Endothelial cell of umbilical vein (primary cell): ENCODE measurements at regions not wholly inside any gene's neighbourhood (a gene's known extent, or its start where the extent isn't known, plus 50 kb on each side); places are given as distances from the start of the nearest gene placed in this dataset.

Source experiments
- BruUV-seq: library from RNA; stranded (reverse); fragments of 400-500 nt; replicated peaks from 2 replicates; lab custom pipeline; 2021; lab: Mats Ljungman, UMichigan
- CTCF ChIA-PET: fragments of 300-600, 350-600 bp; sonication (Branson Sonifier 250); formaldehyde crosslinking; loops from one replicate; lab custom pipeline; 2021; ENCODE audit warnings: antibody characterized with exemption, inconsistent platforms; lab: Charles Lee
- POLR2A ChIA-PET: fragments of 300-600, 350-600 bp; sonication (Branson Sonifier 250); formaldehyde crosslinking; loops from one replicate; lab custom pipeline; 2021; ENCODE audit warnings: antibody characterized with exemption, inconsistent platforms; lab: Charles Lee
- DNase-seq: peaks from one replicate; pipeline ENCODE4 v3.0.0-alpha.2; 2011; ENCODE audit warnings: low read depth, low spot score
- FAIRE-seq: peaks from 2 replicates; lab custom pipeline; 2011; peaks lifted over from hg19 to GRCh38; lab: Jason Lieb, UNC
- H2AFZ ChIP-seq: 2 replicates; pipeline ENCODE4 v1.6.0; 2012; ENCODE audit warnings: low read depth, low read length, control low read depth, inconsistent platforms
- H3K27ac ChIP-seq: 2 replicates; pipeline ENCODE4 v1.5.1; 2011; ENCODE audit warnings: low read depth, mild to moderate bottlenecking, control low read depth, low read length, moderate library complexity; ENCODE audit not compliant: insufficient read depth
- H3K27me3 ChIP-seq, 2 experiments: 2 replicates each; pipeline versions ENCODE4 v1.6.0 to v1.6.1; 2011; ENCODE audit warnings: low read length in 2 of 2, mixed read lengths in 1 of 2; ENCODE audit not compliant: control insufficient read depth in 2 of 2, insufficient read depth in 2 of 2
- H3K36me3 ChIP-seq, 2 experiments: 2 replicates in 1 of 2; 3 replicates in 1 of 2; pipeline ENCODE4 v1.5.1; 2011; ENCODE audit warnings: low read length in 2 of 2, mild to moderate bottlenecking in 1 of 2, moderate library complexity in 1 of 2; ENCODE audit not compliant: control insufficient read depth in 2 of 2, insufficient read depth in 2 of 2; ENCODE audit errors: extremely low read depth in 1 of 2
- H3K4me1 ChIP-seq: 3 replicates; pipeline ENCODE4 v1.5.1; 2011; ENCODE audit warnings: mild to moderate bottlenecking, low read length; ENCODE audit not compliant: control insufficient read depth, insufficient read depth; ENCODE audit errors: extremely low read depth
- H3K4me2 ChIP-seq: 2 replicates; pipeline ENCODE4 v1.6.1; 2011; ENCODE audit warnings: low read length, control low read depth, mixed read lengths; ENCODE audit not compliant: insufficient read depth
- H3K4me3 ChIP-seq, 3 experiments: fragments of 200-600 bp in 1 of 3; sonication (generic), shearing (Covaris generic) in 1 of 3; replicated peaks in 1 of 3; 2 replicates each; pipeline ENCODE4 v1.5.1; 2011 to 2016; ENCODE audit warnings: control low read depth in 3 of 3, low read length in 3 of 3, mild to moderate bottlenecking in 2 of 3, inconsistent platforms in 1 of 3, low read depth in 1 of 3, moderate library complexity in 1 of 3; ENCODE audit not compliant: insufficient read depth in 1 of 3
- H3K79me2 ChIP-seq: 2 replicates; pipeline ENCODE4 v1.6.0; 2012; ENCODE audit warnings: low read length, inconsistent platforms; ENCODE audit not compliant: control insufficient read depth, insufficient read depth
- H3K9ac ChIP-seq: replicated peaks from 2 replicates; pipeline ENCODE3; 2011; ENCODE audit warnings: low read length, control low read depth; ENCODE audit not compliant: insufficient read depth; ENCODE audit errors: extremely low read depth
- H3K9me1 ChIP-seq: replicated peaks from 3 replicates; pipeline ENCODE4 v1.6.0; 2011; ENCODE audit warnings: mild to moderate bottlenecking, low read length; ENCODE audit not compliant: control insufficient read depth, insufficient read depth; ENCODE audit errors: extremely low read depth
- H3K9me3 ChIP-seq: replicated peaks from 2 replicates; pipeline ENCODE4 v1.5.1; 2012; ENCODE audit warnings: low read length, inconsistent platforms; ENCODE audit not compliant: control insufficient read depth, insufficient read depth
- H4K20me1 ChIP-seq: replicated peaks from 2 replicates; pipeline ENCODE3; 2011; ENCODE audit warnings: mild to moderate bottlenecking, low read length; ENCODE audit not compliant: control insufficient read depth, insufficient read depth; ENCODE audit errors: extremely low read depth
- CTCF ChIP-seq, 2 donors: IDR thresholded peaks; 1 replicate in 1 of 2; 2 replicates in 1 of 2; pipeline ENCODE4 v1.5.1; 2011; ENCODE audit warnings: low read length in 2 of 2, mild to moderate bottlenecking in 2 of 2, moderate library complexity in 2 of 2, control low read depth in 1 of 2, inconsistent platforms in 1 of 2, low read depth in 1 of 2; ENCODE audit not compliant: insufficient read depth in 1 of 2; ENCODE audit errors: extremely low read depth in 1 of 2
- EZH2 ChIP-seq: IDR thresholded peaks from 2 replicates; pipeline ENCODE4 v1.6.1; 2012; ENCODE audit warnings: borderline replicate concordance, low read depth, mild to moderate bottlenecking, moderate library complexity, low read length, inconsistent platforms; ENCODE audit not compliant: severe bottlenecking
- GATA2 ChIP-seq: IDR thresholded peaks from 2 replicates; pipeline ENCODE4 v1.7.0; 2011; ENCODE audit warnings: low read depth, mild to moderate bottlenecking, moderate library complexity, mixed read lengths, low read length; ENCODE audit not compliant: insufficient read length, insufficient read depth
- JUN ChIP-seq: IDR thresholded peaks from 2 replicates; pipeline ENCODE4 v1.6.1; 2011; ENCODE audit warnings: borderline replicate concordance, low read depth; ENCODE audit not compliant: insufficient read length, insufficient read depth
- MYC ChIP-seq: IDR thresholded peaks from one replicate; pipeline ENCODE4 v1.6.1; 2011; ENCODE audit warnings: mild to moderate bottlenecking, low read depth, low read length
- POLR2A ChIP-seq: IDR thresholded peaks from 2 replicates; pipeline ENCODE4 v1.6.1; 2012; ENCODE audit warnings: low read depth, mild to moderate bottlenecking, control low read depth, low read length
- POLR2AphosphoS5 ChIP-seq: IDR thresholded peaks from 2 replicates; pipeline ENCODE4 v1.6.1; 2012; ENCODE audit warnings: low read depth, mild to moderate bottlenecking, control low read depth, low read length, moderate library complexity; ENCODE audit not compliant: insufficient read depth
- dilution Hi-C: fragments of 300-500 bp; cut with MboI; formaldehyde crosslinking; loops from one replicate; pipeline ENCODE4 v1.15.0; 2019; ENCODE audit warnings: low sequenced_read_pairs; ENCODE audit not compliant: extremely low pct_ligation_motif_present
- intact Hi-C: fragments of 100-400 bp; cut with micrococcal nuclease; formaldehyde crosslinking; loops from one replicate; pipeline ENCODE4 v1.10.0; 2022
- TF ChIP-seq, protein P1 (sequence below): IDR thresholded peaks from 2 replicates; pipeline ENCODE4 v1.6.1; 2011; ENCODE audit not compliant: insufficient read depth, insufficient read length

- H3K79me2 ChIP-seq: no peaks in the 10 kb centered on the region
- no peaks in the 10 kb centered on the region for H3K4me1 ChIP-seq
- no peak overlapping the region for H3K4me2 ChIP-seq
- no TSS peak for BruUV-seq
- intact Hi-C loops: no loop called here
- no peaks in the 10 kb centered on the region for H4K20me1 ChIP-seq
- CTCF ChIA-PET: no interaction called here
- no peaks in the 10 kb centered on the region for H3K9me3 ChIP-seq
- TF ChIP-seq MYC (no peak), POLR2AphosphoS5 (no peak), JUN (no peak), POLR2A (no peak)
- H3K36me3 ChIP-seq: no peaks in the 10 kb centered on the region
- FAIRE-seq: no peak
- no peaks in the 10 kb centered on the region for H3K9me1 ChIP-seq
- POLR2A ChIA-PET: no interaction called here
- no peak overlapping the region for H3K27ac ChIP-seq
- no peak overlapping the region for H2AFZ ChIP-seq
- no peak overlapping the region for H3K9ac ChIP-seq
- no peak for DNase-seq
- dilution Hi-C loops: no loop called here
- no peak overlapping the region for H3K4me3 ChIP-seq
- H3K27me3 ChIP-seq: no peaks in the 10 kb centered on the region
These were observed 63.1 kb downstream of the GLUD2 start for GRCh38 chrX:121110536-121110935.

DNA sequence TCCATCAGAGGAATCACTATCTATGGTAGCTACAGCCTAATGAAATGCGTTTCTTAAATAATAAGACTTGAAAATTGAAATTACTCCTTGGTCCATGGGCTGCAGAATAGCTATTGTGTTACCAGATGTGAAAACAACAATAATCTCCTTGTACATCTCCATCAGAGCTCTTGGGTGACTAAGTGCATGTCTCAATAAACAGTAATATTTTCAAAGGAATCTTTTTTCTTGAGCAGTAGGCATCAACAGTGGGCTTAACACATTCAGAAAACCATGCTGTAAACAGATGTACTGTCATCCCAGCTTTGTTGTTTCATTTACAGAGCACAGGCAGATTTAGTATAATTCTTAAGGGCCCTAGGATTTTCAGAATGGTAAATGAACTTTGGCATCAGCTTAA is 67.3 kb downstream of the GLUD2 start:
- no peak overlapping the region for H2AFZ ChIP-seq
- no TSS peak for BruUV-seq
- ChIA-PET POLR2A (no interaction called here), CTCF (no interaction called here)
- intact Hi-C loops (no loop called here), dilution Hi-C loops (no loop called here)
- H3K9ac ChIP-seq: no peak overlapping the region
- H3K4me3 ChIP-seq: no peak overlapping the region
- FAIRE-seq: no peak
- no peaks in the 10 kb centered on the region for H3K9me3 ChIP-seq
- H3K4me2 ChIP-seq: no peak overlapping the region
- no peak for DNase-seq
- no peaks in the 10 kb centered on the region for H3K36me3 ChIP-seq
- TF ChIP-seq, protein P1, sequence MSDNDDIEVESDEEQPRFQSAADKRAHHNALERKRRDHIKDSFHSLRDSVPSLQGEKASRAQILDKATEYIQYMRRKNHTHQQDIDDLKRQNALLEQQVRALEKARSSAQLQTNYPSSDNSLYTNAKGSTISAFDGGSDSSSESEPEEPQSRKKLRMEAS: no peak
- TF ChIP-seq CTCF (IDR thresholded peaks at IDR 0.05; ENCODE audit: extremely low read depth in 1 of 2, insufficient read depth in 1 of 2, low read depth in 1 of 2, low read length in 2 of 2): no peak
- TF ChIP-seq GATA2: no peak
- no peak for TF ChIP-seq JUN
- no peak for TF ChIP-seq POLR2AphosphoS5
- no peak for TF ChIP-seq EZH2
- H3K79me2 ChIP-seq: no peaks in the 10 kb centered on the region
- H3K4me1 ChIP-seq: no peaks in the 10 kb centered on the region
- H3K9me1 ChIP-seq: no peaks in the 10 kb centered on the region
- H3K27me3 ChIP-seq: no peaks in the 10 kb centered on the region
- no peak overlapping the region for H3K27ac ChIP-seq
- no peaks in the 10 kb centered on the region for H4K20me1 ChIP-seq
